ENCODE measurements at regions not wholly inside any gene's neighbourhood (a gene's known extent, or its start where the extent isn't known, plus 50 kb on each side); places are given as distances from the start of the nearest gene placed in this dataset.

- peak overlapping the region; percentile 86 to 96 (median 94) for H3K27ac Mint-ChIP-seq
Observed at GRCh38 chr20:36824142-36824940, 50.8 kb upstream of the DSN1 start.

DNA sequence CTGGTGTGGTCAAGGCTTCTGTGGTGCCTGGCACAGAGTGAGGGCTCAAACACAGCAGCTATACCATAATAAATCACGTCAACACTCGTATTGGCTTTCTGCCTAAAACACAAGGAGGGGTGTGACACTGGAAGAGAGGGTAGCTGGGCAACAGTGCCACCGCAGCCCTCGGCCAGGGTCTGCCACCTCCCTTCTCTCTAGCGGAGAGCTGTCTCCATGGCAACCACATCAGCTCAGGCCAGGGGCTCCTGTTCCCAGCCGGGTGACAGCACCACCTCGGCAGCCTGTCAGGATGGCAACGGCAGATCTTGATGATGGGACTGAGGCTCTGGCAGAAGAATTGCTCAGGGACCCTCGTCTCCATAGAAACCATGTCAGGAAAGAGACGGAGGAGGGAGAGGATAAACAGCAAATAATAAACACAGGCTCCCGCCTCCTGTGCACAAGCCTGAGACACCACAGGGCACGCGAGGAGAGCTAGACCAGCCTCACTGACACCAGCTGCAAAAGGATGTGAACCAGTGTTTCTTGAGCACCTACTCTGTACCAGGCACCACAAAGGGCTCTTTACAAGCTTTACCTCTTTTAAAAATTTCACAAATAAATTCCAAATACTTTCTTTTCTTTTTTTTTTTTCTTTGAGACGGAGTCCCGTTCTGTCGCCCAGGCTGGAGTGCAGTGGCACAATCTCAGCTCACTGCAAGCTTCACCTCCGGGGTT, 50.4 kb upstream of the TLDC2 start:
- H3K9me3 Mint-ChIP-seq = no peaks in the 10 kb centered on the region
- H3K4me1 Mint-ChIP-seq = peaks cover 17% of the 10 kb centered on the region
- H3K4me3 Mint-ChIP-seq = no peak overlapping the region
- peak overlapping the region in 1 of 3 experiments; percentile 33 for H3K27ac Mint-ChIP-seq
- H3K27me3 Mint-ChIP-seq (ENCODE audit: low read depth) = no peaks in the 10 kb centered on the region
- TF ChIP-seq, protein P1, sequence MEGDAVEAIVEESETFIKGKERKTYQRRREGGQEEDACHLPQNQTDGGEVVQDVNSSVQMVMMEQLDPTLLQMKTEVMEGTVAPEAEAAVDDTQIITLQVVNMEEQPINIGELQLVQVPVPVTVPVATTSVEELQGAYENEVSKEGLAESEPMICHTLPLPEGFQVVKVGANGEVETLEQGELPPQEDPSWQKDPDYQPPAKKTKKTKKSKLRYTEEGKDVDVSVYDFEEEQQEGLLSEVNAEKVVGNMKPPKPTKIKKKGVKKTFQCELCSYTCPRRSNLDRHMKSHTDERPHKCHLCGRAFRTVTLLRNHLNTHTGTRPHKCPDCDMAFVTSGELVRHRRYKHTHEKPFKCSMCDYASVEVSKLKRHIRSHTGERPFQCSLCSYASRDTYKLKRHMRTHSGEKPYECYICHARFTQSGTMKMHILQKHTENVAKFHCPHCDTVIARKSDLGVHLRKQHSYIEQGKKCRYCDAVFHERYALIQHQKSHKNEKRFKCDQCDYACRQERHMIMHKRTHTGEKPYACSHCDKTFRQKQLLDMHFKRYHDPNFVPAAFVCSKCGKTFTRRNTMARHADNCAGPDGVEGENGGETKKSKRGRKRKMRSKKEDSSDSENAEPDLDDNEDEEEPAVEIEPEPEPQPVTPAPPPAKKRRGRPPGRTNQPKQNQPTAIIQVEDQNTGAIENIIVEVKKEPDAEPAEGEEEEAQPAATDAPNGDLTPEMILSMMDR (IDR thresholded peaks at IDR 0.05; ENCODE audit: unreplicated experiment in 3 of 3) = no peak
- peaks cover 47% of the 10 kb centered on the region for H3K36me3 Mint-ChIP-seq (ENCODE audit: low read depth)

More at GRCh38 chr20:36824142-36824940, 50.8 kb upstream of the DSN1 start:
- Mint-ChIP-seq H3K9me3 (no peaks in the 10 kb centered on the region), H3K4me3 (no peak overlapping the region), H3K27me3 (ENCODE audit: low read depth) (no peaks in the 10 kb centered on the region), H3K4me1 (peaks cover 26% of the 10 kb centered on the region), H3K36me3 (ENCODE audit: low read depth) (peaks cover 47% of the 10 kb centered on the region)
- TF ChIP-seq, protein P1 (IDR thresholded peaks at IDR 0.05; ENCODE audit: unreplicated experiment in 3 of 3) = no peak

Measured in nephron (organoid).